Endothelial cell of umbilical vein (primary cell): ENCODE measurements at regions not wholly inside any gene's neighbourhood (a gene's known extent, or its start where the extent isn't known, plus 50 kb on each side); places are given as distances from the start of the nearest gene placed in this dataset.

ENCODE experiments used
- BruUV-seq: library from RNA; stranded (reverse); fragments of 400-500 nt; replicated peaks from 2 replicates; lab custom pipeline; 2021; lab: Mats Ljungman, UMichigan
- CTCF ChIA-PET: fragments of 300-600, 350-600 bp; sonication (Branson Sonifier 250); formaldehyde crosslinking; loops from one replicate; lab custom pipeline; 2021; ENCODE audit warnings: antibody characterized with exemption, inconsistent platforms; lab: Charles Lee
- POLR2A ChIA-PET: fragments of 300-600, 350-600 bp; sonication (Branson Sonifier 250); formaldehyde crosslinking; loops from one replicate; lab custom pipeline; 2021; ENCODE audit warnings: antibody characterized with exemption, inconsistent platforms; lab: Charles Lee
- DNase-seq: peaks from one replicate; pipeline ENCODE4 v3.0.0-alpha.2; 2011; ENCODE audit warnings: low read depth, low spot score
- FAIRE-seq: peaks from 2 replicates; lab custom pipeline; 2011; peaks lifted over from hg19 to GRCh38; lab: Jason Lieb, UNC
- H2AFZ ChIP-seq: 2 replicates; pipeline ENCODE4 v1.6.0; 2012; ENCODE audit warnings: low read depth, low read length, control low read depth, inconsistent platforms
- H3K27ac ChIP-seq: 2 replicates; pipeline ENCODE4 v1.5.1; 2011; ENCODE audit warnings: low read depth, mild to moderate bottlenecking, control low read depth, low read length, moderate library complexity; ENCODE audit not compliant: insufficient read depth
- H3K27me3 ChIP-seq, 2 experiments: 2 replicates each; pipeline versions ENCODE4 v1.6.0 to v1.6.1; 2011; ENCODE audit warnings: low read length in 2 of 2, mixed read lengths in 1 of 2; ENCODE audit not compliant: control insufficient read depth in 2 of 2, insufficient read depth in 2 of 2
- H3K36me3 ChIP-seq, 2 experiments: 2 replicates in 1 of 2; 3 replicates in 1 of 2; pipeline ENCODE4 v1.5.1; 2011; ENCODE audit warnings: low read length in 2 of 2, mild to moderate bottlenecking in 1 of 2, moderate library complexity in 1 of 2; ENCODE audit not compliant: control insufficient read depth in 2 of 2, insufficient read depth in 2 of 2; ENCODE audit errors: extremely low read depth in 1 of 2
- H3K4me1 ChIP-seq: 3 replicates; pipeline ENCODE4 v1.5.1; 2011; ENCODE audit warnings: mild to moderate bottlenecking, low read length; ENCODE audit not compliant: control insufficient read depth, insufficient read depth; ENCODE audit errors: extremely low read depth
- H3K4me2 ChIP-seq: 2 replicates; pipeline ENCODE4 v1.6.1; 2011; ENCODE audit warnings: low read length, control low read depth, mixed read lengths; ENCODE audit not compliant: insufficient read depth
- H3K4me3 ChIP-seq, 3 experiments: fragments of 200-600 bp in 1 of 3; sonication (generic), shearing (Covaris generic) in 1 of 3; replicated peaks in 1 of 3; 2 replicates each; pipeline ENCODE4 v1.5.1; 2011 to 2016; ENCODE audit warnings: control low read depth in 3 of 3, low read length in 3 of 3, mild to moderate bottlenecking in 2 of 3, inconsistent platforms in 1 of 3, low read depth in 1 of 3, moderate library complexity in 1 of 3; ENCODE audit not compliant: insufficient read depth in 1 of 3
- H3K79me2 ChIP-seq: 2 replicates; pipeline ENCODE4 v1.6.0; 2012; ENCODE audit warnings: low read length, inconsistent platforms; ENCODE audit not compliant: control insufficient read depth, insufficient read depth
- H3K9ac ChIP-seq: replicated peaks from 2 replicates; pipeline ENCODE3; 2011; ENCODE audit warnings: low read length, control low read depth; ENCODE audit not compliant: insufficient read depth; ENCODE audit errors: extremely low read depth
- H3K9me1 ChIP-seq: replicated peaks from 3 replicates; pipeline ENCODE4 v1.6.0; 2011; ENCODE audit warnings: mild to moderate bottlenecking, low read length; ENCODE audit not compliant: control insufficient read depth, insufficient read depth; ENCODE audit errors: extremely low read depth
- H3K9me3 ChIP-seq: replicated peaks from 2 replicates; pipeline ENCODE4 v1.5.1; 2012; ENCODE audit warnings: low read length, inconsistent platforms; ENCODE audit not compliant: control insufficient read depth, insufficient read depth
- H4K20me1 ChIP-seq: replicated peaks from 2 replicates; pipeline ENCODE3; 2011; ENCODE audit warnings: mild to moderate bottlenecking, low read length; ENCODE audit not compliant: control insufficient read depth, insufficient read depth; ENCODE audit errors: extremely low read depth
- EZH2 ChIP-seq: IDR thresholded peaks from 2 replicates; pipeline ENCODE4 v1.6.1; 2012; ENCODE audit warnings: borderline replicate concordance, low read depth, mild to moderate bottlenecking, moderate library complexity, low read length, inconsistent platforms; ENCODE audit not compliant: severe bottlenecking
- FOS ChIP-seq: IDR thresholded peaks from 2 replicates; pipeline ENCODE4 v1.6.1; 2011; ENCODE audit warnings: mild to moderate bottlenecking, low read length, moderate library complexity, borderline replicate concordance; ENCODE audit not compliant: insufficient read depth
- GATA2 ChIP-seq: IDR thresholded peaks from 2 replicates; pipeline ENCODE4 v1.7.0; 2011; ENCODE audit warnings: low read depth, mild to moderate bottlenecking, moderate library complexity, mixed read lengths, low read length; ENCODE audit not compliant: insufficient read length, insufficient read depth
- JUN ChIP-seq: IDR thresholded peaks from 2 replicates; pipeline ENCODE4 v1.6.1; 2011; ENCODE audit warnings: borderline replicate concordance, low read depth; ENCODE audit not compliant: insufficient read length, insufficient read depth
- MYC ChIP-seq: IDR thresholded peaks from one replicate; pipeline ENCODE4 v1.6.1; 2011; ENCODE audit warnings: mild to moderate bottlenecking, low read depth, low read length
- POLR2A ChIP-seq: IDR thresholded peaks from 2 replicates; pipeline ENCODE4 v1.6.1; 2012; ENCODE audit warnings: low read depth, mild to moderate bottlenecking, control low read depth, low read length
- POLR2AphosphoS5 ChIP-seq: IDR thresholded peaks from 2 replicates; pipeline ENCODE4 v1.6.1; 2012; ENCODE audit warnings: low read depth, mild to moderate bottlenecking, control low read depth, low read length, moderate library complexity; ENCODE audit not compliant: insufficient read depth
- dilution Hi-C: fragments of 300-500 bp; cut with MboI; formaldehyde crosslinking; loops from one replicate; pipeline ENCODE4 v1.15.0; 2019; ENCODE audit warnings: low sequenced_read_pairs; ENCODE audit not compliant: extremely low pct_ligation_motif_present
- intact Hi-C: fragments of 100-400 bp; cut with micrococcal nuclease; formaldehyde crosslinking; loops from one replicate; pipeline ENCODE4 v1.10.0; 2022
- TF ChIP-seq, protein P1 (sequence below), 2 donors: IDR thresholded peaks; 1 replicate in 1 of 2; 2 replicates in 1 of 2; pipeline ENCODE4 v1.5.1; 2011; ENCODE audit warnings: low read length in 2 of 2, mild to moderate bottlenecking in 2 of 2, moderate library complexity in 2 of 2, control low read depth in 1 of 2, inconsistent platforms in 1 of 2, low read depth in 1 of 2; ENCODE audit not compliant: insufficient read depth in 1 of 2; ENCODE audit errors: extremely low read depth in 1 of 2
- TF ChIP-seq, protein P2 (sequence below): IDR thresholded peaks from 2 replicates; pipeline ENCODE4 v1.6.1; 2011; ENCODE audit not compliant: insufficient read depth, insufficient read length

DNA sequence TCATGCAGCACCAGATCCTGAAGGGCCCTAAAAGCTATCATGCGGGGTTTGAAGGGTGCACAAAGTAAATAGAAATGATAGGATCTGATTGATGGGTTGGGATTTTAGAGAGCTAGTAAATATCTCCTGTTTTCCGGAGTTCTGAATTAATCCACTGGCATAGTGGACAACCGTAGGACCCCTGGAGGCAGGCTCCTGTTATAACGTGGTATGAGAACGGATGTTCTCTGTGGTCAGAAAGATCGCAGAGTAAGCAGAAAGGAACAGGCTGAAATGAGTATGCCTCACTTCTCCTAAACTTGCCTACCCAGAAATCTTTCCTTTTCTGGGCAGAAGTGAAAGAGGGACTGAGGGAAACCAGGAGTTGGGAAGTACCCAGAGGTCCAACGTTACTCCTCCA lies 470.8 kb downstream of the AJAP1 start:
- Histone ChIP-seq H4K20me1 (no peaks in the 10 kb centered on the region), H3K4me2 (no peak overlapping the region), H3K27ac (no peak overlapping the region), H2AFZ (no peak overlapping the region), H3K9me1 (no peaks in the 10 kb centered on the region), H3K9me3 (peaks cover 8% of the 10 kb centered on the region), H3K79me2 (no peaks in the 10 kb centered on the region), H3K4me1 (no peaks in the 10 kb centered on the region), H3K4me3 (no peak overlapping the region), H3K9ac (no peak overlapping the region), H3K27me3 (no peaks in the 10 kb centered on the region), H3K36me3 (no peaks in the 10 kb centered on the region)
- intact Hi-C loops (no loop called here), dilution Hi-C loops (no loop called here)
- CTCF ChIA-PET: no interaction called here
- no peak for FAIRE-seq
- POLR2A ChIA-PET: no interaction called here
- TF ChIP-seq POLR2AphosphoS5 (no peak), MYC (no peak), JUN (no peak), POLR2A (no peak), EZH2 (no peak), GATA2 (no peak), FOS (no peak)
- TF ChIP-seq, protein P1, sequence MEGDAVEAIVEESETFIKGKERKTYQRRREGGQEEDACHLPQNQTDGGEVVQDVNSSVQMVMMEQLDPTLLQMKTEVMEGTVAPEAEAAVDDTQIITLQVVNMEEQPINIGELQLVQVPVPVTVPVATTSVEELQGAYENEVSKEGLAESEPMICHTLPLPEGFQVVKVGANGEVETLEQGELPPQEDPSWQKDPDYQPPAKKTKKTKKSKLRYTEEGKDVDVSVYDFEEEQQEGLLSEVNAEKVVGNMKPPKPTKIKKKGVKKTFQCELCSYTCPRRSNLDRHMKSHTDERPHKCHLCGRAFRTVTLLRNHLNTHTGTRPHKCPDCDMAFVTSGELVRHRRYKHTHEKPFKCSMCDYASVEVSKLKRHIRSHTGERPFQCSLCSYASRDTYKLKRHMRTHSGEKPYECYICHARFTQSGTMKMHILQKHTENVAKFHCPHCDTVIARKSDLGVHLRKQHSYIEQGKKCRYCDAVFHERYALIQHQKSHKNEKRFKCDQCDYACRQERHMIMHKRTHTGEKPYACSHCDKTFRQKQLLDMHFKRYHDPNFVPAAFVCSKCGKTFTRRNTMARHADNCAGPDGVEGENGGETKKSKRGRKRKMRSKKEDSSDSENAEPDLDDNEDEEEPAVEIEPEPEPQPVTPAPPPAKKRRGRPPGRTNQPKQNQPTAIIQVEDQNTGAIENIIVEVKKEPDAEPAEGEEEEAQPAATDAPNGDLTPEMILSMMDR (IDR thresholded peaks at IDR 0.05; ENCODE audit: extremely low read depth in 1 of 2, insufficient read depth in 1 of 2, low read depth in 1 of 2, low read length in 2 of 2): no peak
- TF ChIP-seq, protein P2, sequence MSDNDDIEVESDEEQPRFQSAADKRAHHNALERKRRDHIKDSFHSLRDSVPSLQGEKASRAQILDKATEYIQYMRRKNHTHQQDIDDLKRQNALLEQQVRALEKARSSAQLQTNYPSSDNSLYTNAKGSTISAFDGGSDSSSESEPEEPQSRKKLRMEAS: no peak
- no TSS peak for BruUV-seq
- no peak for DNase-seq
